ENCODE measurements at regions not wholly inside any gene's neighbourhood (a gene's known extent, or its start where the extent isn't known, plus 50 kb on each side); places are given as distances from the start of the nearest gene placed in this dataset.

- CTCF ChIA-PET (ENCODE audit: partially characterized antibody), result interaction anchor here (0.9 kb wide), 1 partner anchor 116 kb away, joined by 3 read pairs; no protein-coding TSS in a partner anchor
- no peak overlapping the region for H3K18ac ChIP-seq (ENCODE audit: extremely low read depth, low read length)
- H2AFZ ChIP-seq (ENCODE audit: low read length), result no peak overlapping the region
- no peak overlapping the region for H2AK5ac ChIP-seq (ENCODE audit: low read depth, low read length)
- H3K79me2 ChIP-seq (ENCODE audit: control insufficient read depth in 1 of 2, insufficient read depth in 2 of 2, low read length in 2 of 2), result no peaks in the 10 kb centered on the region
- FAIRE-seq (no peak), DNase-seq (ENCODE audit: low read depth in 1 of 2, low spot score in 2 of 2) (no peak)
- H3K4ac ChIP-seq (replicated peaks; ENCODE audit: insufficient read length, low read depth, low read length), result no peak overlapping the region
- 0 out of 2 replicates have a peak overlapping the region, but pooled peaks have one; percentile 22 for H2BK20ac ChIP-seq (ENCODE audit: low read length)
- H3K27ac ChIP-seq (ENCODE audit: low read depth, low read length), result no peak overlapping the region
- no peaks in the 10 kb centered on the region for H3K36me3 ChIP-seq (ENCODE audit: control insufficient read depth in 2 of 4, insufficient read depth in 4 of 4, low read length in 3 of 4)
- no peak overlapping the region; a peak in 1 of 7 replicates for H3K9ac ChIP-seq (replicated peaks in 1 of 4; ENCODE audit: extremely low read depth in 1 of 4, low read depth in 3 of 4, low read length in 3 of 4)
- no peak overlapping the region for H2BK120ac ChIP-seq (replicated peaks; ENCODE audit: low read depth, low read length)
- no peak overlapping the region for H3K14ac ChIP-seq (ENCODE audit: insufficient read length)
- H4K8ac ChIP-seq (ENCODE audit: extremely low read depth, insufficient read depth, low read length), result no peak overlapping the region
- H2BK5ac ChIP-seq (ENCODE audit: low read depth, low read length), result no peak overlapping the region
- POLR2A ChIA-PET (ENCODE audit: partially characterized antibody), result interaction anchor here (1.3 kb wide), 1 partner anchor 106 kb away, joined by 3 read pairs; no protein-coding TSS in a partner anchor
- H3K23me2 ChIP-seq (ENCODE audit: low read depth, low read length), result peaks cover 9% of the 10 kb centered on the region
- peak overlapping the region; percentile 42 to 67; a peak in 2 of 4 replicates for H3K4me2 ChIP-seq (ENCODE audit: insufficient read depth in 1 of 2, low read depth in 2 of 2, low read length in 2 of 2)
- peaks cover 0 to 26% (median 18%) of the 10 kb centered on the region in 4 experiments; a peak in 6 of 7 replicates for H3K27me3 ChIP-seq (replicated peaks in 1 of 4; ENCODE audit: control insufficient read depth in 3 of 4, extremely low read depth in 1 of 4, insufficient read depth in 3 of 4, low read length in 3 of 4)
- 0 out of 2 replicates have a peak overlapping the region, but pooled peaks have one; percentile 4 for H2BK12ac ChIP-seq (ENCODE audit: low read depth, low read length)
- no peak overlapping the region for H4K5ac ChIP-seq (ENCODE audit: insufficient read length, low read depth, low read length)
- no peak overlapping the region for H3K56ac ChIP-seq (replicated peaks; ENCODE audit: insufficient read length, low read depth, low read length)
- no peak overlapping the region for H3K4me3 ChIP-seq (ENCODE audit: extremely low read depth in 1 of 4, insufficient read depth in 2 of 4, low read depth in 3 of 4, low read length in 4 of 4)
- H3K23ac ChIP-seq (ENCODE audit: insufficient read length), result no peak overlapping the region
- no peaks in the 10 kb centered on the region for H3K79me1 ChIP-seq (ENCODE audit: low read depth, low read length)
- no peak for TF ChIP-seq EP300 (IDR thresholded peaks at IDR 0.05; ENCODE audit: borderline replicate concordance in 1 of 2, low read depth in 2 of 2, low read length in 2 of 2)
- no peak for TF ChIP-seq BCL11A (IDR thresholded peaks at IDR 0.05; ENCODE audit: low read depth in 2 of 2, low read length in 2 of 2)
- TF ChIP-seq FOSL1 (IDR thresholded peaks at IDR 0.05; ENCODE audit: insufficient read depth, low read depth, low read length), result no peak
- no peak for TF ChIP-seq KDM4A (IDR thresholded peaks at IDR 0.05; ENCODE audit: low read depth, low read length, severe bottlenecking)
- no peak for TF ChIP-seq MAX (IDR thresholded peaks at IDR 0.05)
- peaks cover 2 to 15% (median 7%) of the 10 kb centered on the region in 4 experiments for H3K4me1 ChIP-seq (replicated peaks in 1 of 4; ENCODE audit: control insufficient read depth in 3 of 4, insufficient read depth in 4 of 4, low read length in 3 of 4)
- no peak overlapping the region for H2BK15ac ChIP-seq (ENCODE audit: low read length)
- no peaks in the 10 kb centered on the region for H4K20me1 ChIP-seq (replicated peaks in 1 of 2; ENCODE audit: control insufficient read depth in 1 of 2, insufficient read depth in 2 of 2, low read length in 2 of 2)
- 38% methylated on average over 9 of the region's 13 CpGs; no CpG with 5 or more reads in 1 of the 2 experiments for WGBS, 2 experiments (ENCODE audit: extremely low coverage in 1 of 2, insufficient coverage in 1 of 2, insufficient read length in 1 of 2, insufficient replicate concordance in 2 of 2, low coverage in 1 of 2, low lambda C conversion rate in 2 of 2, missing lambda C conversion rate in 1 of 2)
- H4K91ac ChIP-seq (replicated peaks; ENCODE audit: insufficient read length, low read length), result no peak overlapping the region
- peaks cover 0 to 11% of the 10 kb centered on the region in 2 experiments; a peak in 2 of 4 replicates for H3K9me3 ChIP-seq (ENCODE audit: insufficient read depth in 2 of 2, low read depth in 1 of 2, low read length in 1 of 2)
Observed at GRCh38 chr7:54663186-54663585, 95.8 kb downstream of the SEC61G start.
